Keratinocyte (primary cell): ENCODE measurements at regions not wholly inside any gene's neighbourhood (a gene's known extent, or its start where the extent isn't known, plus 50 kb on each side); places are given as distances from the start of the nearest gene placed in this dataset.

Experiments used
- DNase-seq: peaks from one replicate; pipeline ENCODE4 v3.0.0-alpha.2; 2011; ENCODE audit warnings: low read depth, missing footprints, low spot score
- FAIRE-seq: peaks from 2 replicates; lab custom pipeline; 2011; peaks lifted over from hg19 to GRCh38; lab: Jason Lieb, UNC
- H2AFZ ChIP-seq: 2 replicates; pipeline ENCODE4 v1.6.0; 2012; ENCODE audit warnings: low read length, control low read depth, inconsistent platforms; ENCODE audit not compliant: control insufficient read depth
- H3K27ac ChIP-seq: 2 replicates; pipeline ENCODE4 v1.5.1; 2011; ENCODE audit warnings: low read length; ENCODE audit not compliant: control insufficient read depth, insufficient read depth
- H3K27me3 ChIP-seq: 3 replicates; pipeline ENCODE4 v1.6.0; 2011; ENCODE audit warnings: low read length; ENCODE audit not compliant: control insufficient read depth, insufficient read depth; ENCODE audit errors: extremely low read depth
- H3K36me3 ChIP-seq, 2 experiments: 2 replicates in 1 of 2; 3 replicates in 1 of 2; pipeline ENCODE4 v1.5.1; 2011; ENCODE audit warnings: low read length in 2 of 2, mild to moderate bottlenecking in 1 of 2; ENCODE audit not compliant: control insufficient read depth in 2 of 2, insufficient read depth in 2 of 2; ENCODE audit errors: extremely low read depth in 1 of 2
- H3K4me1 ChIP-seq: 3 replicates; pipeline ENCODE4 v1.5.1; 2011; ENCODE audit warnings: low read length; ENCODE audit not compliant: control insufficient read depth, insufficient read depth; ENCODE audit errors: extremely low read depth
- H3K4me2 ChIP-seq: 3 replicates; pipeline ENCODE4 v1.6.0; 2011; ENCODE audit warnings: low read depth, low read length; ENCODE audit not compliant: control insufficient read depth, insufficient read depth; ENCODE audit errors: extremely low read depth
- H3K4me3 ChIP-seq, 3 experiments: fragments of 200-600 bp in 1 of 3; sonication (generic) in 1 of 3; 2 replicates in 2 of 3; 3 replicates in 1 of 3; pipeline ENCODE4 v1.5.1; 2011 to 2016; ENCODE audit warnings: low read length in 3 of 3, mild to moderate bottlenecking in 3 of 3, control low read depth in 2 of 3, inconsistent platforms in 1 of 3, low read depth in 1 of 3, mixed read lengths in 1 of 3, mixed run types in 1 of 3, moderate library complexity in 1 of 3; ENCODE audit not compliant: control insufficient read depth in 2 of 3, insufficient read depth in 2 of 3; ENCODE audit errors: extremely low read depth in 1 of 3
- H3K79me2 ChIP-seq: 2 replicates; pipeline ENCODE4 v1.6.0; 2012; ENCODE audit warnings: low read length; ENCODE audit not compliant: control insufficient read depth, insufficient read depth
- H3K9ac ChIP-seq: 3 replicates; pipeline ENCODE4 v1.6.0; 2011; ENCODE audit warnings: low read length; ENCODE audit not compliant: control insufficient read depth, insufficient read depth; ENCODE audit errors: extremely low read depth
- H3K9me1 ChIP-seq: 3 replicates; pipeline ENCODE4 v1.6.0; 2011; ENCODE audit warnings: low read length; ENCODE audit not compliant: control insufficient read depth, insufficient read depth; ENCODE audit errors: extremely low read depth
- H3K9me3 ChIP-seq: 2 replicates; pipeline ENCODE4 v1.5.1; 2012; ENCODE audit warnings: low read depth, low read length; ENCODE audit not compliant: control insufficient read depth
- H4K20me1 ChIP-seq: 3 replicates; pipeline ENCODE4 v1.6.0; 2011; ENCODE audit warnings: low read length; ENCODE audit not compliant: control insufficient read depth, insufficient read depth; ENCODE audit errors: extremely low read depth
- CTCF ChIP-seq, 3 experiments: IDR thresholded peaks in 1 of 3; conservative IDR thresholded peaks in 1 of 3; optimal IDR thresholded peaks in 1 of 3; 2 replicates in 2 of 3; 3 replicates in 1 of 3; pipeline versions ENCODE3 to v1.5.1; 2011; ENCODE audit warnings: low read length in 3 of 3, mild to moderate bottlenecking in 3 of 3, moderate library complexity in 2 of 3, control low read depth in 1 of 3, inconsistent platforms in 1 of 3; ENCODE audit not compliant: insufficient read depth in 2 of 3; ENCODE audit errors: extremely low read depth in 1 of 3
- EZH2 ChIP-seq: IDR thresholded peaks from one replicate; pipeline ENCODE4 v1.6.1; 2012; ENCODE audit warnings: inconsistent platforms, mild to moderate bottlenecking, low read length, moderate library complexity
- dilution Hi-C: fragments of 300-500 bp; cut with MboI; formaldehyde crosslinking; loops from one replicate; pipeline ENCODE4 v1.7.0; 2020; ENCODE audit warnings: low sequenced_read_pairs; ENCODE audit not compliant: extremely low pct_ligation_motif_present

- Histone ChIP-seq H2AFZ (no peak overlapping the region), H3K9me1 (no peaks in the 10 kb centered on the region), H4K20me1 (no peaks in the 10 kb centered on the region), H3K4me1 (no peaks in the 10 kb centered on the region), H3K9me3 (no peaks in the 10 kb centered on the region), H3K27me3 (no peaks in the 10 kb centered on the region), H3K4me2 (no peak overlapping the region), H3K4me3 (no peak overlapping the region), H3K36me3 (no peaks in the 10 kb centered on the region), H3K9ac (no peak overlapping the region), H3K79me2 (no peaks in the 10 kb centered on the region), H3K27ac (no peak overlapping the region)
- DNase-seq (no peak), FAIRE-seq (no peak)
- dilution Hi-C loops: no loop called here
- TF ChIP-seq CTCF (optimal IDR thresholded peaks at IDR 0.05 in 1 of 3, IDR thresholded peaks at IDR 0.05 in 1 of 3, conservative IDR thresholded peaks at IDR 0.05 in 1 of 3; ENCODE audit: extremely low read depth in 1 of 3, insufficient read depth in 2 of 3, low read length in 3 of 3): no peak
- no peak for TF ChIP-seq EZH2
Observed at GRCh38 chr15:39052323-39052705, 487.7 kb upstream of the RASGRP1 start.

GRCh38 chr15:39053480-39053879, 488.9 kb upstream of the RASGRP1 start:
- Histone ChIP-seq H3K27me3 (no peaks in the 10 kb centered on the region), H3K4me1 (no peaks in the 10 kb centered on the region), H3K4me2 (no peak overlapping the region), H3K27ac (no peak overlapping the region), H3K36me3 (no peaks in the 10 kb centered on the region), H4K20me1 (no peaks in the 10 kb centered on the region), H3K79me2 (no peaks in the 10 kb centered on the region), H2AFZ (no peak overlapping the region), H3K9me3 (no peaks in the 10 kb centered on the region), H3K9ac (no peak overlapping the region), H3K4me3 (no peak overlapping the region), H3K9me1 (no peaks in the 10 kb centered on the region)
- TF ChIP-seq CTCF (optimal IDR thresholded peaks at IDR 0.05 in 1 of 3, IDR thresholded peaks at IDR 0.05 in 1 of 3, conservative IDR thresholded peaks at IDR 0.05 in 1 of 3; ENCODE audit: extremely low read depth in 1 of 3, insufficient read depth in 2 of 3, low read length in 3 of 3) (no peak), EZH2 (no peak)
- no peak for DNase-seq
- dilution Hi-C loops: no loop called here
- FAIRE-seq: no peak
